Ascending aorta (tissue), 2 donors: ENCODE measurements at regions not wholly inside any gene's neighbourhood (a gene's known extent, or its start where the extent isn't known, plus 50 kb on each side); places are given as distances from the start of the nearest gene placed in this dataset.

Experiments used
- DNase-seq, 2 donors: peaks; one replicate each; pipeline ENCODE4 v3.0.0-alpha.2; 2019; ENCODE audit warnings: low spot score in 2 of 2
- H3K27ac ChIP-seq, 2 donors: fragments of 200-600 bp; sonication (generic); one replicate each; pipeline ENCODE4 v1.5.1; 2016 to 2017; ENCODE audit warnings: mild to moderate bottlenecking in 1 of 2
- H3K27me3 ChIP-seq: fragments of 200-600 bp; sonication (generic); one replicate; pipeline ENCODE4 v1.5.1; 2017
- H3K36me3 ChIP-seq, 2 donors: fragments of 200-600 bp; sonication (generic); one replicate each; pipeline ENCODE4 v1.5.1; 2016
- H3K4me1 ChIP-seq, 2 donors: fragments of 200-600 bp; sonication (generic); one replicate each; pipeline ENCODE4 v1.5.1; 2016 to 2017; ENCODE audit warnings: mild to moderate bottlenecking in 1 of 2
- H3K4me3 ChIP-seq, 2 donors: fragments of 200-600 bp; sonication (generic); one replicate each; pipeline ENCODE4 v1.5.1; 2016 to 2017; ENCODE audit warnings: mild to moderate bottlenecking in 1 of 2
- H3K9me3 ChIP-seq, 2 donors: fragments of 200-600 bp; sonication (generic); one replicate each; pipeline ENCODE4 v1.5.1; 2016
- intact Hi-C: fragments of 100-400 bp; cut with DNase I; formaldehyde crosslinking; loops from one replicate; pipeline ENCODE4 v1.15.1; 2023
- TF ChIP-seq, protein P1 (sequence below), 3 experiments: fragments of 200-600 bp in 2 of 3; fragments of 450-650 bp in 1 of 3; sonication (generic) in 2 of 3; IDR thresholded peaks; one replicate each; pipeline ENCODE4 v1.5.1; 2016 to 2019; ENCODE audit warnings: antibody characterized with exemption in 3 of 3, mild to moderate bottlenecking in 1 of 3, moderate library complexity in 1 of 3

DNA sequence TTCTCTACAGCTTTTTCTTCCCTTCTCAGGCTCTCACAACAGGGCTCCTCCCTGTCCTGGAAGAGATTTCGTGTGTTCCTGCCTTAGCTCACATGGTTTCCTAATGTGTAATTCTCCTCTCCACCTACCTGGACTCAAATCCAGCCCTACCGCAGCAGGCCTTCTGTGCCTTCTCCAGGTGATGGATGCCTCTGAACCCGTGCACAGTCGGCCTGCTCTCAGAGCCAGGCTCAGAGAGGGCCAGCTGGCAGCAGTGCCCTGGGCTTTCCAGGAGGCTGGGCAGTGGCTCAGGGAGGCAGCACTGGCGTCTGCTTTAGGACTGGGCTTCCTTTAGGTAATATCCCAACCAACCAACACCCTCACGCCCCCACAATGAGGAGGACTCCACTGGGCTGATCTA, 123.2 kb upstream of the TMC3 start:
- intact Hi-C loops, result no loop called here
- no peak overlapping the region for H3K4me3 ChIP-seq
- no peaks in the 10 kb centered on the region for H3K27me3 ChIP-seq
- H3K36me3 ChIP-seq, result no peaks in the 10 kb centered on the region
- no peak overlapping the region for H3K27ac ChIP-seq
- no peaks in the 10 kb centered on the region for H3K9me3 ChIP-seq
- TF ChIP-seq, protein P1, sequence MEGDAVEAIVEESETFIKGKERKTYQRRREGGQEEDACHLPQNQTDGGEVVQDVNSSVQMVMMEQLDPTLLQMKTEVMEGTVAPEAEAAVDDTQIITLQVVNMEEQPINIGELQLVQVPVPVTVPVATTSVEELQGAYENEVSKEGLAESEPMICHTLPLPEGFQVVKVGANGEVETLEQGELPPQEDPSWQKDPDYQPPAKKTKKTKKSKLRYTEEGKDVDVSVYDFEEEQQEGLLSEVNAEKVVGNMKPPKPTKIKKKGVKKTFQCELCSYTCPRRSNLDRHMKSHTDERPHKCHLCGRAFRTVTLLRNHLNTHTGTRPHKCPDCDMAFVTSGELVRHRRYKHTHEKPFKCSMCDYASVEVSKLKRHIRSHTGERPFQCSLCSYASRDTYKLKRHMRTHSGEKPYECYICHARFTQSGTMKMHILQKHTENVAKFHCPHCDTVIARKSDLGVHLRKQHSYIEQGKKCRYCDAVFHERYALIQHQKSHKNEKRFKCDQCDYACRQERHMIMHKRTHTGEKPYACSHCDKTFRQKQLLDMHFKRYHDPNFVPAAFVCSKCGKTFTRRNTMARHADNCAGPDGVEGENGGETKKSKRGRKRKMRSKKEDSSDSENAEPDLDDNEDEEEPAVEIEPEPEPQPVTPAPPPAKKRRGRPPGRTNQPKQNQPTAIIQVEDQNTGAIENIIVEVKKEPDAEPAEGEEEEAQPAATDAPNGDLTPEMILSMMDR (IDR thresholded peaks at IDR 0.05), result no peak
- H3K4me1 ChIP-seq, result no peaks in the 10 kb centered on the region
- no peak for DNase-seq

DNA sequence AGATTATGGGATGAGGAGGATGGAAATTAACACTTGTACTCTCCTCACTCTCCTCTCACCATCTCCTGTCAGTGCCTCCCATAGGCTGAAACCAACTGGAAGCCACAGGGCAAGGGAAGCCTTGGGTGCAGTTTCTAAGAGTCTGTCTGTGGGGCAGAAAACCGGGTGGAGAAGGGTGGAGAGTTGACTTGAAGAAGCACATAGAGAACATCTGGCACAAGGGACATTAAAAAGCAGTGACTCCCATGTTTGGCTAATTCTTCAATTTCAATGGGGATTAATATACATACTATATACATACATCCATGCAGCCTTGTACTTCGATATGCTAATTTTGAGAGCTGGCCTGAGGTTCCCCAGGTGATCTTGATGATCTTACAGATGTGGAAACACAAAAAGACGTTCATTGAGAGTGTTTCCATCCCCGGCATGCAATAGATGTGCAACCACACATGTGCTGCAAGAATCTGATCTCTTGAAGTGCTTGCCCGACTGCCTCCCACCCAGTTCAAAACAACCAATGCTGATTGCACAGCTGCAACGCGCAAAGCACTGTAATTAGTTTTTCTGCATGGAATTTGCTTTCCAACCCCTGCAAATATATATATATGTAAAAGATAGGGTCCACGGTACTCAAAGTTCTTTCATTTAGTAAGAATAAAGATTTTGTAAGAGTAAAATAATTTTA, 121.9 kb upstream of the TMC3 start:
- H3K4me1 ChIP-seq, result no peaks in the 10 kb centered on the region
- no peak overlapping the region for H3K27ac ChIP-seq
- H3K36me3 ChIP-seq, result no peaks in the 10 kb centered on the region
- no peak overlapping the region for H3K4me3 ChIP-seq
- H3K27me3 ChIP-seq, result no peaks in the 10 kb centered on the region
- intact Hi-C loops, result no loop called here
- H3K9me3 ChIP-seq, result no peaks in the 10 kb centered on the region
- TF ChIP-seq, protein P1 (IDR thresholded peaks at IDR 0.05), result no peak
- DNase-seq, result no peak

DNA sequence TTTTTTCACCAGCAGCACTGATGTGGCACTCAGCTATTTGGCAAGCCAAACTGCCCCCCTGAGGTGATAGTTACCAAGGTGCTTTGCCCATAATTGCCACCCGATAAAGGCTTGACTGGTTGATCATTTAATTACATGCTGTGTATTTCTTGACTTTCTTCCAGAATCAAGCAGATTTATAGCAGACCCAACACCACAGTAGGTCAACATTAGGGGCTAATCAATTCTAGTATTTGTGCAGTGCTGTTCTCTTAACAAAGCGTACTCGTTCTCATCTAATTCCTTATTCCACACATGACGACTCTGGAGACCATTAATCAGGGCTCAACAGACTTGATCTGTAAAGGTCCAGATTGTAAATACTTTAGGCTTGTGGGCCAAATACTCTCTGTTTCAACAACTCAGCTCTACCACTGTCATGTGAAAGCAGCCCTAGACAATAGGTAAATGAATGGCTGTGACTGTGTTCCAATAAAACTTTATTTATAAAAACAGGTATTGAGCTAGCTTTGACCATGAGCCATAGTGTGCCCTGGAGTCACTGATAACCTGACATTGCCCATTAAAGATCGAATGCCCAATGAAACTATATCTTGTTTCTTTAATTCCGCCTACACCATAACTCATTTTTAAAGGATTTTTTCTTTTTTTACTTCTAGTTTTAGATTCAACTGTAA, 119.1 kb upstream of the TMC3 start:
- no peak overlapping the region for H3K27ac ChIP-seq
- no peaks in the 10 kb centered on the region for H3K4me1 ChIP-seq
- H3K9me3 ChIP-seq, result no peaks in the 10 kb centered on the region
- no peak overlapping the region for H3K4me3 ChIP-seq
- no peaks in the 10 kb centered on the region for H3K36me3 ChIP-seq
- no peaks in the 10 kb centered on the region for H3K27me3 ChIP-seq
- intact Hi-C loops, result no loop called here
- TF ChIP-seq, protein P1 (IDR thresholded peaks at IDR 0.05), result no peak
- no peak for DNase-seq

DNA sequence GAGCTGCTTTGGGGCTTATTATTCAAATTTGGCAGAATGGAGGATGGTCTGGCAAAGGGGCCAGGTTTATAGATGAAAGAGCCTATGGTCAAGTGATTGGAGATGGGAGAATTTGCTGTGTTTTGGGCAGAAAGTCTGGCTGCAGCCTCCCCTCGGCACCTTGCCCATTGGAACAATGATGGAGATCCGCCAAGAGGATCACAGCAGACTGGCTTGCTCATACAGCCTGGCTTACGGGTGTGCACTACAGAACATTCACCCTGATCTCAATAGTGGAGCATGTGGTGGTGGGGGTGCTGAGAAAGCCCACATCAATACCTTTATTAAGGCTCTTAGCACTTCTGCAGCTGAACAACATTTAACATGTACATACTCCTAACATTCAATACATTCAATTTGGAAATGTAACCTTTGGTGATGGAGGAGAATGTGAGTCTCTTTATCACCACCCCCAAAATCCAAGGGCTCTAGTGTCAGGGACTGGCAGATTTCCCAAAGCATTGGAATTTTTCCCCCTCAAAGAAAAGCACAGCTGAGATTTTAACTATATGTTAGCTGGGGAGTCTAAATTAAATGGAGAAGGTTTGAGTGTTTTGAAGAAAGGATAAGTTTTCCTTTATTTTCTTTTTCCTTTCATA, 118.4 kb upstream of the TMC3 start:
- intact Hi-C loops, result no loop called here
- TF ChIP-seq, protein P1 (IDR thresholded peaks at IDR 0.05), result no peak
- DNase-seq, result no peak
- Histone ChIP-seq H3K27ac (no peak overlapping the region), H3K4me1 (no peaks in the 10 kb centered on the region), H3K4me3 (no peak overlapping the region), H3K9me3 (no peaks in the 10 kb centered on the region), H3K36me3 (no peaks in the 10 kb centered on the region), H3K27me3 (no peaks in the 10 kb centered on the region)

DNA sequence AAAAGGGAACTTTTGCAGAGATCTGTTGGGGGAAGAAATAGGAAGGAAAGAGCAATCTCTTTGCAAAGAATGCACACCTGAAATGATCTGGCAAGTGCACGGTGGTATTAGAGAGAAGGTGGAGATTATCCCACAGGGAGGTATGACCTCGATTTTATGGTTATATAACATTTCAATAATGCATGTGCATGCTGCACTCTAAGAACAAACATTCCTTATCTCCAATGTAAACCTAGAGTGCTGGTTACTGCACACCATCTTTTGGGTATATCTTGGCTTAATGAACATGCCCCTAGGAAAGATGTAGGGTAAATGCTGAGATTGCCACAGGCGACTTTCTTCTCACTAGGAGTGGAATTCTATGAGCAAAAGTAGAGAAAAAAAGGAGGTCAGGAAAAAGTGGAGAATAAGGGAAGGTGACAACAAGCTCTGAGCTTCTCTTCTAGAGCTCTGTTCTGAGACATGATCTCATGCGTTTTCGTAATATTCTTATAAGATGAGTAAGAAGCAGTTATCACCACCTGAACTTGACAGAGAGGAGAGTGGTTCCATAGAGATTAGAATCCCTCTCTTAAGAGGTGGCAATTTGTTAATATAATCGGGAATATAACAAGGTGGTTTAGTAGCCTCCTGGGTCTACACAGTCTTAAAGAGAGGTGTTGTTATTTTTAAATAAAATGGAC, 117.5 kb upstream of the TMC3 start:
- TF ChIP-seq, protein P1 (IDR thresholded peaks at IDR 0.05), result no peak
- Histone ChIP-seq H3K36me3 (no peaks in the 10 kb centered on the region), H3K4me1 (no peaks in the 10 kb centered on the region), H3K27me3 (no peaks in the 10 kb centered on the region), H3K4me3 (no peak overlapping the region), H3K9me3 (no peaks in the 10 kb centered on the region), H3K27ac (no peak overlapping the region)
- intact Hi-C loops, result no loop called here
- no peak for DNase-seq
